ENCODE measurements at regions not wholly inside any gene's neighbourhood (a gene's known extent, or its start where the extent isn't known, plus 50 kb on each side); places are given as distances from the start of the nearest gene placed in this dataset.

GRCh38 chr4:187256897-187257296 is 533.2 kb upstream of the FAT1 start:
- no peak for TF ChIP-seq CTCF (IDR thresholded peaks at IDR 0.05; ENCODE audit: low read depth, low read length)
- DNase-seq (ENCODE audit: low read depth in 1 of 2, low spot score in 1 of 2) = no peak
- Histone ChIP-seq H3K36me3 (no peaks in the 10 kb centered on the region), H3K4me1 (ENCODE audit: low read depth) (no peaks in the 10 kb centered on the region), H3K9me3 (ENCODE audit: low read depth) (no peaks in the 10 kb centered on the region), H3K4me3 (no peak overlapping the region), H3K27ac (no peak overlapping the region), H3K27me3 (peaks cover 12% of the 10 kb centered on the region)

- no peak overlapping the region for H3K27ac ChIP-seq
- TF ChIP-seq CTCF (IDR thresholded peaks at IDR 0.05; ENCODE audit: low read depth, low read length) = no peak
- H3K4me3 ChIP-seq = no peak overlapping the region
- H3K9me3 ChIP-seq (ENCODE audit: low read depth) = no peaks in the 10 kb centered on the region
- no peaks in the 10 kb centered on the region for H3K4me1 ChIP-seq (ENCODE audit: low read depth)
- H3K36me3 ChIP-seq = no peaks in the 10 kb centered on the region
- H3K27me3 ChIP-seq = peaks cover 18% of the 10 kb centered on the region
- DNase-seq (ENCODE audit: low read depth in 1 of 2, low spot score in 1 of 2) = no peak
Measured at GRCh38 chr4:187258651-187259401, 535.2 kb upstream of the FAT1 start.

- TF ChIP-seq CTCF (IDR thresholded peaks at IDR 0.05; ENCODE audit: low read depth, low read length) = no peak
Measured at GRCh38 chr4:187268940-187269339, 545.3 kb upstream of the FAT1 start.

GRCh38 chr4:187270154-187270553 is 546.5 kb upstream of the FAT1 start:
- Histone ChIP-seq H3K4me1 (ENCODE audit: low read depth) (no peaks in the 10 kb centered on the region), H3K36me3 (no peaks in the 10 kb centered on the region)

More at GRCh38 chr4:187268940-187269339, 545.3 kb upstream of the FAT1 start:
- Histone ChIP-seq H3K27me3 (no peaks in the 10 kb centered on the region), H3K4me1 (ENCODE audit: low read depth) (no peaks in the 10 kb centered on the region), H3K4me3 (no peak overlapping the region), H3K27ac (no peak overlapping the region), H3K36me3 (no peaks in the 10 kb centered on the region), H3K9me3 (ENCODE audit: low read depth) (no peaks in the 10 kb centered on the region)
- no peak for DNase-seq (ENCODE audit: low read depth in 1 of 2, low spot score in 1 of 2)

GRCh38 chr4:187271848-187272247 is 548.2 kb upstream of the FAT1 start:
- Histone ChIP-seq H3K27ac (no peak overlapping the region), H3K36me3 (no peaks in the 10 kb centered on the region), H3K4me1 (ENCODE audit: low read depth) (no peaks in the 10 kb centered on the region), H3K9me3 (ENCODE audit: low read depth) (no peaks in the 10 kb centered on the region), H3K4me3 (no peak overlapping the region), H3K27me3 (no peaks in the 10 kb centered on the region)
- no peak for TF ChIP-seq CTCF (IDR thresholded peaks at IDR 0.05; ENCODE audit: low read depth, low read length)
- DNase-seq (ENCODE audit: low read depth in 1 of 2, low spot score in 1 of 2) = no peak

More at GRCh38 chr4:187270154-187270553, 546.5 kb upstream of the FAT1 start:
- H3K9me3 ChIP-seq (ENCODE audit: low read depth) = no peaks in the 10 kb centered on the region
- H3K4me3 ChIP-seq = no peak overlapping the region
- H3K27ac ChIP-seq = no peak overlapping the region
- no peak for TF ChIP-seq CTCF (IDR thresholded peaks at IDR 0.05; ENCODE audit: low read depth, low read length)
- DNase-seq (ENCODE audit: low read depth in 1 of 2, low spot score in 1 of 2) = no peak
- H3K27me3 ChIP-seq = no peaks in the 10 kb centered on the region
